ENCODE measurements at regions not wholly inside any gene's neighbourhood (a gene's known extent, or its start where the extent isn't known, plus 50 kb on each side); places are given as distances from the start of the nearest gene placed in this dataset.

- in situ Hi-C loops (cut with MboI; ENCODE audit: low pct_unique_long_range_greater_than_20kb, low sequenced_read_pairs, unreplicated experiment), result no loop called here
- TF ChIP-seq CTCF (IDR thresholded peaks at IDR 0.05; ENCODE audit: extremely low read depth, insufficient read depth, missing control alignments), result peak; percentile 74
Observed at GRCh38 chr16:82456683-82457082, 170.1 kb upstream of the CDH13 start.

GRCh38 chr16:82454566-82454965 is 172.2 kb upstream of the CDH13 start:
- in situ Hi-C loops (cut with MboI; ENCODE audit: low pct_unique_long_range_greater_than_20kb, low sequenced_read_pairs, unreplicated experiment), result no loop called here
- no peak for TF ChIP-seq CTCF (IDR thresholded peaks at IDR 0.05; ENCODE audit: extremely low read depth, insufficient read depth, missing control alignments)
- no peak for DNase-seq (ENCODE audit: low spot score)

More at GRCh38 chr16:82456683-82457082, 170.1 kb upstream of the CDH13 start:
- DNase-seq (ENCODE audit: low spot score), result peak; percentile 61

GRCh38 chr16:82454152-82454551 is 172.6 kb upstream of the CDH13 start:
- TF ChIP-seq CTCF (IDR thresholded peaks at IDR 0.05; ENCODE audit: extremely low read depth, insufficient read depth, missing control alignments), result no peak
- DNase-seq (ENCODE audit: low spot score), result no peak
- in situ Hi-C loops (cut with MboI; ENCODE audit: low pct_unique_long_range_greater_than_20kb, low sequenced_read_pairs, unreplicated experiment), result no loop called here

- DNase-seq (ENCODE audit: low spot score), result no peak
- no peak for TF ChIP-seq CTCF (IDR thresholded peaks at IDR 0.05; ENCODE audit: extremely low read depth, insufficient read depth, missing control alignments)
- in situ Hi-C loops (cut with MboI; ENCODE audit: low pct_unique_long_range_greater_than_20kb, low sequenced_read_pairs, unreplicated experiment), result no loop called here
Observed at GRCh38 chr16:82452004-82452756, 174.6 kb upstream of the CDH13 start.

- in situ Hi-C loops (cut with MboI; ENCODE audit: low pct_unique_long_range_greater_than_20kb, low sequenced_read_pairs, unreplicated experiment), result no loop called here
- TF ChIP-seq CTCF (IDR thresholded peaks at IDR 0.05; ENCODE audit: extremely low read depth, insufficient read depth, missing control alignments), result no peak
- no peak for DNase-seq (ENCODE audit: low spot score)
Observed at GRCh38 chr16:82451449-82451848, 175.3 kb upstream of the CDH13 start.

GRCh38 chr16:82440336-82440735 is 186.4 kb upstream of the CDH13 start:
- no peak for TF ChIP-seq CTCF (IDR thresholded peaks at IDR 0.05; ENCODE audit: extremely low read depth, insufficient read depth, missing control alignments)
- in situ Hi-C loops (cut with MboI; ENCODE audit: low pct_unique_long_range_greater_than_20kb, low sequenced_read_pairs, unreplicated experiment), result no loop called here
- DNase-seq (ENCODE audit: low spot score), result no peak
